Anterior cingulate cortex (tissue), 58 donors: ENCODE measurements at regions not wholly inside any gene's neighbourhood (a gene's known extent, or its start where the extent isn't known, plus 50 kb on each side); places are given as distances from the start of the nearest gene placed in this dataset.
"Not testable (repeated sequence)": the region's sequence is repeated elsewhere in the genome, so short reads cannot be mapped to it uniquely, and the experiment has no call there.

ENCODE experiments used
- DNase-seq, 58 donors: peaks; one replicate each; lab custom pipeline; 2025; lab: John Stamatoyannopoulos, UW

DNA sequence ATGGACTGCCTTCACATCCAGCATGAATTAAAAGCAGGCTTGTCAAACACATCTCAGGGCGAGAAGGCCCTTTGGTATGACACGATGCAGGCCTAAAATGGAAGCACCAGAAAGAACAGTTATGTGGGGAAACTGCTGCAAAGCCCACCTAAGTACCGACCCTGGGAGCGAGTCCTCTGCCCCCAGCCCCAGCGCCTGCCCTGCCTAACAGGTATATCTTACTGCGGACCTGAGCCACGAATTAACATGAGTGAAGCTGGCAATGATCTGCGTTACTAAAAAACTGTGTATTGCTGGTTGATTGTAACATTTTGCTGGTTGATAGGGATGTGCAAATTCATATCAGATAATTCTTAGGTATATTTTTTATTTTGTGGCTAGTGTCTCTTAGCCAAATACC, 441.5 kb downstream of the ZNF516 start:
- DNase-seq = no peak

DNA sequence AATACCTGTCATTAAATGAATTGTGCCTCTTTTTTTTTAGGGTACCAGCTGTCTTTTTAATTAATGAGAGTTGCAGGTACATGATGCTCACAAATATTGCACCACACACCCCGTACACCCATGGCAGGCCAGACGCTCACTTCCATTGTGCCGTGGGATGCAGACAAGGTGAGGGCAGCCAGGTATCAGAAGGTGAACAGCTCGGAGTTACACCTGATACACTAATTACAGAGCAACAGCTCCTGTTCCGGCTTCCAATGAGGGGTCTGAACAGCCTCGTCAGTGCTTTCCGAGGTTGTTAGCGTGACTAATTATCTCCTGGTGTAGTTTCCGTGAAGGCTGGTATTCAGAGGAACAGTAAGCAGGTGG, 442.8 kb downstream of the ZNF516 start:
- DNase-seq = no peak

- no peak for DNase-seq
Measured at GRCh38 chr18:76051396-76052226, 443.4 kb downstream of the ZNF516 start.

- no peak for DNase-seq
Measured at GRCh38 chr18:76046221-76046620, 448.8 kb downstream of the ZNF516 start.

DNA sequence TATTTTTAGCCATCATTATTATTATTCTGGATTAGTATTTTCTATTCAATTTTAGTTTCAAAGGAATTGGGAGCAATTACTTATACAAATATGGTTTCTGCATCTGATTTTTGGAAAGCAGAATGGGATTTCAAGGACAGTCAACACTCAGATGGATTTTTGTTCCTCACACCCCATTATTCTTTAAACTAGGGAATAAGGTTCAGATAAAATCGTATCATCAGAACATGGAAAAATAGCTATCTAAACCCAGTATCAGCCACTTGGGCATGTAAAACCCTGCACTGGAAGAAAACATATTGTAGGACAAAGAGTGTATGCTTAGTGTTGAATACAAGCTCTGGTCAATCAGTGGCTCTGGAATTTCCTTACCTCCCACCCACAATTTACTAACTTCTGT, 452.5 kb downstream of the ZNF516 start:
- DNase-seq = no peak

- no peak for DNase-seq
Measured at GRCh38 chr18:76018210-76018609, 476.8 kb downstream of the ZNF516 start.

- DNase-seq = no peak
Measured at GRCh38 chr18:76013057-76013456, 482.0 kb downstream of the ZNF516 start.

- no peak for DNase-seq
Measured at GRCh38 chr18:76005632-76006208, 489.3 kb downstream of the ZNF516 start.

- not testable (repeated sequence) for DNase-seq
Measured at GRCh38 chr18:75987913-75988312, 507.1 kb downstream of the ZNF516 start.

DNA sequence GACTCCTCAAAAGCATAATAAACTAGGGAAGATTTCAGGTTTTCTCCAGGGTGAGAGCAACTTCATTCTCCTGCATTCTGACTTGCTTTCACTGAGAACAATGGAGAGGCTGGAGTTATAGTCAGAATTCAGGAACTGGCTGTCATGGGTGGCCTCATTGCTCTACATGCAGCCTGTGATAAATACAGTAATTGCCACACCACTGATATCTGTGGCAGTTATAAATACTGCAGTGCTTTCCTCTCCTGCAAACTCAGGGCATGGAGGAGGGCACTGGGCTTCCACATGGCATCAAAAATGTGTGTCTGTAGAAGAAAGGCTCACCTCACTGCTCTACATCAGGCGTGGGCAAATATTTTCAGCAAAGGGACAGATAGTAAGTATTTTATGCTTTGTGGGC, 510.2 kb downstream of the ZNF516 start:
- no peak for DNase-seq

DNA sequence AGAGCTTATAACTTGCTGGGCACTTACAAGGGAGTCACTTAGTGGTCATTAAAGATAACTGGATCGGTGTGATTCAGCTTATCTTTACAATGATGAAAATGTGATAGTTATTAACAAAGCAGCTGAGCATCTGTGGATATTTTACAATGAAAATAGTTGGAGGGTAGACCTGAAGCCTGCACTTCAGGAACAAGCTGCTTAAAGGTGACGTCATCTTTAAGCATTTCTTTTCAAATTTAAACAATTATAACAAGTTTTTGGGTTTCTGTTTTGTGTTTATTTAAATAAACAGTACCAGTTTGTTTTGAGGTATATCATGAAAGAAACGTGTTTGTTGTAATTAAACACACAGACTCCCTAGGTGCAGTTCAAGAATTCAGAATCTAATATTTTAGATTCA, 513.9 kb downstream of the ZNF516 start:
- no peak for DNase-seq

DNA sequence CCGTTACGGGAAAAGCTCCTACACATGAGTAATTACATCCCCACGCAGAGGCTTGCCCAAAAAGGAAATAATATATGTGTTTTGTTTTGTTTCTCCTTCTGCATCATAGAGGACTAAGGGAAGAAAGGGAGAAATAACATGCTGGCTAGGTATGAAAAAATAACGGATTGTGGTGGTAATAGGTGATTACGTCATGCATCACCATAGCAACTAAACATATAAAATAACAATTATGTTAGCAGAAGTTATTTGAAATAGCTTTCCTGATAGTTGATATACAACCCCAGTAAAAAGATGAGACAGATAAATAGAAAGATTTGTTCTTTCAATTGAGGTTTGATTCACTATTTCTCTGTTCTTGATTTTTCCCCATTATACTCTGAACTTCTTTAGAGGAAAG, 518.0 kb downstream of the ZNF516 start:
- DNase-seq = no peak

GRCh38 chr18:75970212-75970611, 524.8 kb downstream of the ZNF516 start:
- no peak for DNase-seq

DNA sequence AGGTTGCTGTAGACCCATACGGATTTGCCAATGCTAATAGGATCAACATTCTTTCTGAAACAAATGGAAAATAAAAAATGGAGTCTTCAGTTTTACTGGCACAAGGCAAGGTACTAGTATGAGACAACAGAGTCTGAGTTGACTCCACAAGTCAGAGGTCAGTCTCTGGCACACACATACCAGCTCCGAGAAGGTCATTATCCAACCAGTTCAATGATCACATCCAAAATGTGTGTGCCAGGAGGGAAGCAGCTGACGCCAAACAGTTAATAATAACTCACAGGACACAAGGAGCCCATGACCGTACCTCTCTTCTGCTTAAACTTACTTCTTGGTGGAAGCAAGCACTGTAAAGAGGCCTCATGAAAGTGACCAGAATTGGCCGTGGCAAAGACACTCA, 528.6 kb downstream of the ZNF516 start:
- no peak for DNase-seq

- no peak for DNase-seq
Measured at GRCh38 chr18:75962036-75962572, 532.9 kb downstream of the ZNF516 start.

- not testable (repeated sequence) for DNase-seq
Measured at GRCh38 chr18:75960356-75960755, 532.9 kb upstream of the SMIM21 start.

GRCh38 chr18:75959150-75959549, 531.6 kb upstream of the SMIM21 start:
- no peak for DNase-seq

DNA sequence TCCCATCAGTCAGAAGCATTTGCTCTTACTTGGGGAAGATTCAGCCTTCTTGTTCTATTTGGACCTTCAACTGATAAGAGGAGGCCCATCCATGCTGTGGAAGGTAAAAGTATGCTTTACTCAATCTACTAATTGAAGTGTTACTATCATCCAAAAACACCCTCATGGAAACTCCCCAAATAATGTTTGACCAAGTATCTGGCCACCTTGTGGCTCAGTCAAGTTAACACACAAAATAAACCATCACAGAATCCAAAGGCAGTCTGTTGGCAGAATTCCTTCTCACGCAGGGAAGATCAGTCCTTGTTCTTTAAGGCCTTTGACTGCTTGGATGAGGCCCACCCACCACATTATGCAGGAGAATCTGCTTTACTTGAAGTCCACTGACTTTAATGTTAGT, 531.2 kb upstream of the SMIM21 start:
- DNase-seq = no peak

DNA sequence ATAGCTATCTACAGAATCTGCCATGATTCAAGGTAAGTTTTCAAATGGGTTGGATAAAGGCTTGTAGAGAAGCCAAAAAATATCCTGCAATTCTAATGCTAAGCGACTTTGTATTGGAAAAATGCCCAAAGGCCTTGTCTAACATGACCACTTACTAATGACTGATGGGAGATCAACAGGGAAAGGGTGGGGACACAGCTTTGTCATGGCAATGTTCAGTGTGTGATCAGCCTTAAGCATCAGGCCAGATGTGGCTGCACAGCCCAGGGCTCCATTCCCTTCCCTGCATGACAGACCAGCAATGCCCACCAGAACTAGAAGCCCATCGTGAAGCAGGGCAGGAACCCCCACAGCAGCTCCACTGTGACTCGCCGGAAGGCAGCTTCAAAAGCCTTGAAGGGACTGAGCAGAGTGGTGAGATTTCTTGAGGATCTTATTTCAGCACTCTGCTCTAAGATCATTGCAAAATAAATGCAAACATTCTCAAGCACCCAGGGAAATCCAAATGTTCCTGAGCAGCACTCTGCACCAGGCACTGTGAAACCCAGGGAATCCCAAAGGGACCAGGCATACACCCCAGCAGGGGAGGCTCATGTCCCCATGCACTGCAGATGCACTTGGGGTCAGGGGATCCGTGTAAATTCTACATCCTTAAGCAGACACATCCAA, 517.9 kb upstream of the SMIM21 start:
- DNase-seq = no peak

DNA sequence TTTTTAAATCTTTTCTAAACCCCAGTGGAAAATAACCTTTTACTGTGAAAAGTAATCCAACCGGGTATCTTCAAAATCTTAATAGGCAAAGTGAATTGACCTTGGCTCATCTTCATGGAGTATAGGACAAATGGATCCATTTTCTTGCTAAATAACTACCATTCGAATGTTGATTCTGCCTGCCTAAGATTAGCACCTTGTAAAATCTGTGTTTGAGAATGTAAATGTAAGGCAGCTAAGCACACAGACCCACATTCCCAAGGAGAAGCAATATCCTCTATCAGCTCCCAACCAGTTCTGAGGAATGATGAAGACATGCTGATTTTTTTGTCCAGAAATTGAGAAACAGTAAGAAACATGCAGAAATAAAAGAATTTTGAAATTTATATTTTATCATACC, 509.8 kb upstream of the SMIM21 start:
- no peak for DNase-seq

DNA sequence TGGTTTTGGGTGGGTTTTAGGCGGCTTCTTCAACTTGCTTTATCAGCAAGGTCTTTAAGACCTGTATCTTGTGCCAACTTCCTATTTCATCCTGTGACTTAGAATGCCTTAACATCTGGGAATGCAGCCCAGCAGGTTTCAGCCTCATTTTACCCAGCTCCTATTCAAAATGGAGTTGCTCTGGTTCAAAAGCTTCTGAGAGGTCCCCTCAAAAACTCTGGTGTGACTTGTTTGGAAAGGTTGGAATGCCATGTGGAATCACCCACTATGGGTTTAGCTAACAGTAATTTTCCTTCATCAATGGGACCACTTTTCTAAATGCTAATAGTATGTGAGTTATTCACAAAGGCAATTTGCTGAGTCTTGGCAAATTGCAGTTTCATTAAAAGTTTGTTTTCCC, 509.4 kb upstream of the SMIM21 start:
- no peak for DNase-seq

- no peak for DNase-seq
Measured at GRCh38 chr18:75931079-75931478, 503.6 kb upstream of the SMIM21 start.
